ENCODE measurements at regions not wholly inside any gene's neighbourhood (a gene's known extent, or its start where the extent isn't known, plus 50 kb on each side); places are given as distances from the start of the nearest gene placed in this dataset.
"Not testable (repeated sequence)": the region's sequence is repeated elsewhere in the genome, so short reads cannot be mapped to it uniquely, and the experiment has no call there.

GRCh38 chr14:105902131-105902898 lies 375.9 kb downstream of the TMEM121 start:
- DNase-seq (ENCODE audit: low spot score), result no peak

- DNase-seq (ENCODE audit: low spot score), result not testable (repeated sequence)
These were observed 376.4 kb downstream of the TMEM121 start for GRCh38 chr14:105902899-105903165.

- no peak for DNase-seq (ENCODE audit: low spot score)
These were observed 377.6 kb downstream of the TMEM121 start for GRCh38 chr14:105903971-105904370.

GRCh38 chr14:105904379-105904778 lies 378.0 kb downstream of the TMEM121 start:
- DNase-seq (ENCODE audit: low spot score), result no peak

- DNase-seq (ENCODE audit: low spot score), result no peak
These were observed 379.1 kb downstream of the TMEM121 start for GRCh38 chr14:105905456-105905855.

GRCh38 chr14:105907276-105907675 lies 380.9 kb downstream of the TMEM121 start:
- DNase-seq (ENCODE audit: low spot score), result no peak

- DNase-seq (ENCODE audit: low spot score), result no peak
These were observed 381.6 kb downstream of the TMEM121 start for GRCh38 chr14:105908006-105908405.

- DNase-seq (ENCODE audit: low spot score), result no peak
These were observed 382.1 kb downstream of the TMEM121 start for GRCh38 chr14:105908481-105908911.

GRCh38 chr14:105909046-105909827 lies 382.9 kb downstream of the TMEM121 start:
- no peak for DNase-seq (ENCODE audit: low spot score)

- DNase-seq (ENCODE audit: low spot score), result not testable (repeated sequence)
These were observed 383.4 kb downstream of the TMEM121 start for GRCh38 chr14:105909828-105910120.

GRCh38 chr14:105910426-105910825 lies 384.0 kb downstream of the TMEM121 start:
- no peak for DNase-seq (ENCODE audit: low spot score)

GRCh38 chr14:105911006-105911847 lies 384.8 kb downstream of the TMEM121 start:
- DNase-seq (ENCODE audit: low spot score), result no peak

GRCh38 chr14:105911848-105912292 lies 385.5 kb downstream of the TMEM121 start:
- DNase-seq (ENCODE audit: low spot score), result not testable (repeated sequence)

- DNase-seq (ENCODE audit: low spot score), result no peak
These were observed 386.3 kb downstream of the TMEM121 start for GRCh38 chr14:105912641-105913180.

GRCh38 chr14:105913221-105913620 lies 386.8 kb downstream of the TMEM121 start:
- DNase-seq (ENCODE audit: low spot score), result no peak

- no peak for DNase-seq (ENCODE audit: low spot score)
These were observed 387.5 kb downstream of the TMEM121 start for GRCh38 chr14:105913861-105914260.

GRCh38 chr14:105914281-105914680 lies 387.9 kb downstream of the TMEM121 start:
- not testable (repeated sequence) for DNase-seq (ENCODE audit: low spot score)

- DNase-seq (ENCODE audit: low spot score), result no peak
These were observed 388.5 kb downstream of the TMEM121 start for GRCh38 chr14:105914738-105915385.

GRCh38 chr14:105915546-105915945 lies 389.2 kb downstream of the TMEM121 start:
- DNase-seq (ENCODE audit: low spot score), result not testable (repeated sequence)

GRCh38 chr14:105917136-105917932 lies 391.0 kb downstream of the TMEM121 start:
- DNase-seq (ENCODE audit: low spot score), result not testable (repeated sequence)

GRCh38 chr14:105917933-105918436 lies 391.6 kb downstream of the TMEM121 start:
- DNase-seq (ENCODE audit: low spot score), result no peak
